ENCODE measurements at regions not wholly inside any gene's neighbourhood (a gene's known extent, or its start where the extent isn't known, plus 50 kb on each side); places are given as distances from the start of the nearest gene placed in this dataset.

GRCh38 chr4:164326056-164326455 lies 427.9 kb upstream of the SMIM31 start:
- POLR2A ChIA-PET: no interaction called here
- TF ChIP-seq ZFHX2 (tag by site-specific recombination; conservative IDR thresholded peaks at IDR 0.05) (no peak), BCL11B (tag by site-specific recombination; IDR thresholded peaks at IDR 0.05; ENCODE audit: low read depth) (no peak), ZNF280D (tag by site-specific recombination; IDR thresholded peaks at IDR 0.05) (no peak), ZNF623 (tag by site-specific recombination; IDR thresholded peaks at IDR 0.05) (no peak), MYNN (tag by site-specific recombination; IDR thresholded peaks at IDR 0.05; ENCODE audit: borderline replicate concordance) (no peak), PBX3 (CRISPR knock-in tag; IDR thresholded peaks at IDR 0.05) (no peak), PRDM6 (tag by site-specific recombination; IDR thresholded peaks at IDR 0.05) (no peak), ZNF580 (tag by site-specific recombination; IDR thresholded peaks at IDR 0.05) (no peak), ZBTB6 (tag by site-specific recombination; IDR thresholded peaks at IDR 0.05) (no peak)
- H3K9me3 ChIP-seq (ENCODE audit: control insufficient read depth, insufficient read depth, low read depth, low read length): no peaks in the 10 kb centered on the region
- CTCF ChIA-PET: no interaction called here
- no peak overlapping the region for H3K27ac ChIP-seq (ENCODE audit: extremely low read depth, low read depth, low read length)
- no peaks in the 10 kb centered on the region for H3K36me3 ChIP-seq (ENCODE audit: control insufficient read depth in 2 of 2, insufficient read depth in 1 of 2, low read length in 2 of 2)
- H3K4me3 ChIP-seq (ENCODE audit: low read depth, low read length): no peak overlapping the region
- no peaks in the 10 kb centered on the region for H3K4me1 ChIP-seq (ENCODE audit: control insufficient read depth, insufficient read depth, low read length)

GRCh38 chr4:164337219-164337944 lies 416.5 kb upstream of the SMIM31 start:
- no peaks in the 10 kb centered on the region for H3K36me3 ChIP-seq (ENCODE audit: control insufficient read depth in 2 of 2, insufficient read depth in 1 of 2, low read length in 2 of 2)
- H3K4me1 ChIP-seq (ENCODE audit: control insufficient read depth, insufficient read depth, low read length): no peaks in the 10 kb centered on the region
- no peaks in the 10 kb centered on the region for H3K9me3 ChIP-seq (ENCODE audit: control insufficient read depth, insufficient read depth, low read depth, low read length)
- ChIA-PET CTCF (interaction anchor here (0.5 kb wide), 1 partner anchor 210 kb away, joined by 3 read pairs; no protein-coding TSS in a partner anchor), POLR2A (no interaction called here)
- H3K4me3 ChIP-seq (ENCODE audit: low read depth, low read length): no peak overlapping the region
- TF ChIP-seq ZNF426 (tag by site-specific recombination; IDR thresholded peaks at IDR 0.05): no peak
- no peak for TF ChIP-seq ZNF585B (tag by site-specific recombination; IDR thresholded peaks at IDR 0.05)
- no peak for TF ChIP-seq ZNF580 (tag by site-specific recombination; IDR thresholded peaks at IDR 0.05)
- H3K27ac ChIP-seq (ENCODE audit: extremely low read depth, low read depth, low read length): no peak overlapping the region

- POLR2A ChIA-PET: no interaction called here
- no peak for TF ChIP-seq PRDM10 (tag by site-specific recombination; IDR thresholded peaks at IDR 0.05)
- no peak for TF ChIP-seq MEIS1 (CRISPR knock-in tag; IDR thresholded peaks at IDR 0.05; ENCODE audit: borderline replicate concordance)
- no peak for TF ChIP-seq ZNF585B (tag by site-specific recombination; IDR thresholded peaks at IDR 0.05)
- no peak for TF ChIP-seq ZBTB1 (tag by site-specific recombination; IDR thresholded peaks at IDR 0.05)
- TF ChIP-seq ZNF677 (tag by site-specific recombination; IDR thresholded peaks at IDR 0.05): no peak
- no peak for TF ChIP-seq ZNF2 (tag by site-specific recombination; IDR thresholded peaks at IDR 0.05)
- TF ChIP-seq FEZF1 (tag by site-specific recombination; IDR thresholded peaks at IDR 0.05): no peak
These were observed 410.4 kb upstream of the SMIM31 start for GRCh38 chr4:164343472-164343976.

More at GRCh38 chr4:164343472-164343976, 410.4 kb upstream of the SMIM31 start:
- Histone ChIP-seq H3K36me3 (ENCODE audit: control insufficient read depth in 2 of 2, insufficient read depth in 1 of 2, low read length in 2 of 2) (no peaks in the 10 kb centered on the region), H3K27ac (ENCODE audit: extremely low read depth, low read depth, low read length) (no peak overlapping the region), H3K4me1 (ENCODE audit: control insufficient read depth, insufficient read depth, low read length) (no peaks in the 10 kb centered on the region), H3K4me3 (ENCODE audit: low read depth, low read length) (no peak overlapping the region), H3K9me3 (ENCODE audit: control insufficient read depth, insufficient read depth, low read depth, low read length) (no peaks in the 10 kb centered on the region)
- CTCF ChIA-PET: no interaction called here
